Cardiac fibroblast (primary cell): ENCODE measurements at regions not wholly inside any gene's neighbourhood (a gene's known extent, or its start where the extent isn't known, plus 50 kb on each side); places are given as distances from the start of the nearest gene placed in this dataset.

Experiments used
- DNase-seq, 2 donors: peaks; one replicate each; pipeline versions ENCODE4 v3.0.0 to v3.0.0-alpha.2; 2010; ENCODE audit warnings: low read depth in 2 of 2
- H3K4me3 ChIP-seq, 2 donors: replicated peaks in 1 of 2; 1 replicate in 1 of 2; 2 replicates in 1 of 2; pipeline ENCODE4 v1.5.1; 2011; ENCODE audit warnings: low read depth in 2 of 2, low read length in 2 of 2, mild to moderate bottlenecking in 2 of 2, moderate library complexity in 1 of 2
- CTCF ChIP-seq: IDR thresholded peaks from one replicate; pipeline ENCODE4 v1.5.1; 2011; ENCODE audit warnings: low read depth, mild to moderate bottlenecking, low read length, inconsistent platforms

DNA sequence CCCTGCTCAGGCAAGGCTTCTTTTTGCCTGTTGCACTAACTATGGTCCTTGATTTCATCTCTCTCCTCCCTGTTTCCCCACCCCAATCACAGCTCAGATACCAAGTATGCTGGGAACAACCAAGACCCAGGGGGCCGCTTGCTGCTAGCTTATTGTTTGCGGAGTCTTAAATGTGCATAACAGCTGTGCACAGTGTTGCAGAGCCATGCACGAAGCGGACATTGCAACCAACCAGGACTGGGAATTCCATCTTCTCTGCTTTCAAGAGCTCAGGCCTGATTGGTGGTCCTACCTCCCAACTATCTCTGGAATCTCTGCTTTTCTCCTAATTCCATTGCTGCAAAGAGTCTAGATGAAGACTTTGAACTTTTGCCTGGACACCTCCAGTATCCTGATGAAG is 281.3 kb upstream of the TNRC6C start:
- DNase-seq, result peak in 1 of 2 donors; percentile 4

GRCh38 chr17:77677630-77678029 is 280.9 kb upstream of the TNRC6C start:
- H3K4me3 ChIP-seq, result no peak overlapping the region
- DNase-seq, result no peak
- no peak for TF ChIP-seq CTCF

More for the DNA sequence above, 281.3 kb upstream of the TNRC6C start:
- no peak for TF ChIP-seq CTCF
- no peak overlapping the region for H3K4me3 ChIP-seq

GRCh38 chr17:77679589-77679988 is 278.9 kb upstream of the TNRC6C start:
- H3K4me3 ChIP-seq, result no peak overlapping the region
- no peak for DNase-seq
- TF ChIP-seq CTCF, result no peak

- peak in 1 of 2 donors; percentile 42 for DNase-seq
- TF ChIP-seq CTCF, result no peak
- H3K4me3 ChIP-seq, result no peak overlapping the region
Observed at GRCh38 chr17:77681861-77682260, 276.6 kb upstream of the TNRC6C start.

- no peak for TF ChIP-seq CTCF
- DNase-seq, result no peak
- H3K4me3 ChIP-seq, result no peak overlapping the region
Observed at GRCh38 chr17:77684803-77685798, 273.4 kb upstream of the TNRC6C start.

- no peak overlapping the region for H3K4me3 ChIP-seq
- TF ChIP-seq CTCF, result no peak
- no peak for DNase-seq
Observed at GRCh38 chr17:77685881-77686486, 272.5 kb upstream of the TNRC6C start.
